ENCODE measurements at regions not wholly inside any gene's neighbourhood (a gene's known extent, or its start where the extent isn't known, plus 50 kb on each side); places are given as distances from the start of the nearest gene placed in this dataset.

DNA sequence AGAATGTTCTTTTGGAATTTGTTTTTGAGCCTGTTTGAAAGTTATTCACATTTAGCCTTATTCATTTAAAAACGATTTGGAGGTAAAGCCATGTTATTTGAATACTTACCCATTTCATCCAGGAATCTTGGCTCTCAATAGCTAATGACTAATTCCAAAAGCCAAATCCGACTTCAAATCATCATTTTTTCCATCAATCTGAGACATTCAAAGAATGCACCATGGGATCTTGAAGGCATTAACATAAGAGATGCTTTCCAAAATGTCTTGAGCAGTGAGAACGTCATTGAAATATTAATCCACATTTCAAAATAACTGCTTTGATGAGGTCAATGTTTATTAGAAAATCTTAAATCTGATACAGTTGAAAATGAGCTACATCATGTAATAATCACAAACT, 617.0 kb upstream of the RORB start:
- no peak overlapping the region for H3K27ac Mint-ChIP-seq
- H3K4me1 Mint-ChIP-seq = peaks cover 6% of the 10 kb centered on the region; the same call in 2 of the 3 replicates
- H3K9me3 Mint-ChIP-seq = no peaks in the 10 kb centered on the region; the same call in 1 of the 3 replicates
- ATAC-seq (no peak), DNase-seq (ENCODE audit: low spot score) (no peak)
- Histone ChIP-seq H3K36me3 (ENCODE audit: insufficient read depth) (no peaks in the 10 kb centered on the region), H2AFZ (no peak overlapping the region), H3K9me2 (ENCODE audit: insufficient read depth) (no peaks in the 10 kb centered on the region), H3K27me3 (ENCODE audit: insufficient read depth) (no peaks in the 10 kb centered on the region), H3K79me2 (replicated peaks; ENCODE audit: insufficient read depth) (no peaks in the 10 kb centered on the region), H3K27ac (ENCODE audit: low read depth) (no peak overlapping the region), H3K4me1 (ENCODE audit: insufficient read depth) (peaks cover 4% of the 10 kb centered on the region; the same call in 1 of the 2 replicates), H3K4me2 (no peak overlapping the region), H4K20me1 (replicated peaks; ENCODE audit: insufficient read depth) (no peaks in the 10 kb centered on the region), H3F3A (replicated peaks; ENCODE audit: low read depth) (no peaks in the 10 kb centered on the region), H3K4me3 (no peak overlapping the region)
- no peak overlapping the region for H3K4me3 Mint-ChIP-seq
- no peaks in the 10 kb centered on the region for H3K27me3 Mint-ChIP-seq (ENCODE audit: insufficient read depth, low read depth, poor library complexity)
- TF ChIP-seq JUNB (IDR thresholded peaks at IDR 0.05; ENCODE audit: unreplicated experiment) (no peak), CREB1 (CRISPR knock-in tag; IDR thresholded peaks at IDR 0.05; ENCODE audit: low read depth) (no peak), EZH2 (IDR thresholded peaks at IDR 0.05; ENCODE audit: low read depth, unreplicated experiment) (no peak), EZH2phosphoT487 (IDR thresholded peaks at IDR 0.05; ENCODE audit: unreplicated experiment) (no peak), POLR2AphosphoS5 (IDR thresholded peaks at IDR 0.05; ENCODE audit: low read depth) (no peak), ZNF114 (CRISPR knock-in tag; IDR thresholded peaks at IDR 0.05) (no peak), NANOG (IDR thresholded peaks at IDR 0.05; ENCODE audit: borderline replicate concordance) (no peak), STAT1 (IDR thresholded peaks at IDR 0.05; ENCODE audit: unreplicated experiment) (no peak), ZNF331 (CRISPR knock-in tag; IDR thresholded peaks at IDR 0.05; ENCODE audit: low read depth) (no peak)
- TF ChIP-seq, protein P1, sequence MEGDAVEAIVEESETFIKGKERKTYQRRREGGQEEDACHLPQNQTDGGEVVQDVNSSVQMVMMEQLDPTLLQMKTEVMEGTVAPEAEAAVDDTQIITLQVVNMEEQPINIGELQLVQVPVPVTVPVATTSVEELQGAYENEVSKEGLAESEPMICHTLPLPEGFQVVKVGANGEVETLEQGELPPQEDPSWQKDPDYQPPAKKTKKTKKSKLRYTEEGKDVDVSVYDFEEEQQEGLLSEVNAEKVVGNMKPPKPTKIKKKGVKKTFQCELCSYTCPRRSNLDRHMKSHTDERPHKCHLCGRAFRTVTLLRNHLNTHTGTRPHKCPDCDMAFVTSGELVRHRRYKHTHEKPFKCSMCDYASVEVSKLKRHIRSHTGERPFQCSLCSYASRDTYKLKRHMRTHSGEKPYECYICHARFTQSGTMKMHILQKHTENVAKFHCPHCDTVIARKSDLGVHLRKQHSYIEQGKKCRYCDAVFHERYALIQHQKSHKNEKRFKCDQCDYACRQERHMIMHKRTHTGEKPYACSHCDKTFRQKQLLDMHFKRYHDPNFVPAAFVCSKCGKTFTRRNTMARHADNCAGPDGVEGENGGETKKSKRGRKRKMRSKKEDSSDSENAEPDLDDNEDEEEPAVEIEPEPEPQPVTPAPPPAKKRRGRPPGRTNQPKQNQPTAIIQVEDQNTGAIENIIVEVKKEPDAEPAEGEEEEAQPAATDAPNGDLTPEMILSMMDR (conservative IDR thresholded peaks at IDR 0.05; ENCODE audit: low read depth in 2 of 2) = no peak
- TF ChIP-seq, protein P2, sequence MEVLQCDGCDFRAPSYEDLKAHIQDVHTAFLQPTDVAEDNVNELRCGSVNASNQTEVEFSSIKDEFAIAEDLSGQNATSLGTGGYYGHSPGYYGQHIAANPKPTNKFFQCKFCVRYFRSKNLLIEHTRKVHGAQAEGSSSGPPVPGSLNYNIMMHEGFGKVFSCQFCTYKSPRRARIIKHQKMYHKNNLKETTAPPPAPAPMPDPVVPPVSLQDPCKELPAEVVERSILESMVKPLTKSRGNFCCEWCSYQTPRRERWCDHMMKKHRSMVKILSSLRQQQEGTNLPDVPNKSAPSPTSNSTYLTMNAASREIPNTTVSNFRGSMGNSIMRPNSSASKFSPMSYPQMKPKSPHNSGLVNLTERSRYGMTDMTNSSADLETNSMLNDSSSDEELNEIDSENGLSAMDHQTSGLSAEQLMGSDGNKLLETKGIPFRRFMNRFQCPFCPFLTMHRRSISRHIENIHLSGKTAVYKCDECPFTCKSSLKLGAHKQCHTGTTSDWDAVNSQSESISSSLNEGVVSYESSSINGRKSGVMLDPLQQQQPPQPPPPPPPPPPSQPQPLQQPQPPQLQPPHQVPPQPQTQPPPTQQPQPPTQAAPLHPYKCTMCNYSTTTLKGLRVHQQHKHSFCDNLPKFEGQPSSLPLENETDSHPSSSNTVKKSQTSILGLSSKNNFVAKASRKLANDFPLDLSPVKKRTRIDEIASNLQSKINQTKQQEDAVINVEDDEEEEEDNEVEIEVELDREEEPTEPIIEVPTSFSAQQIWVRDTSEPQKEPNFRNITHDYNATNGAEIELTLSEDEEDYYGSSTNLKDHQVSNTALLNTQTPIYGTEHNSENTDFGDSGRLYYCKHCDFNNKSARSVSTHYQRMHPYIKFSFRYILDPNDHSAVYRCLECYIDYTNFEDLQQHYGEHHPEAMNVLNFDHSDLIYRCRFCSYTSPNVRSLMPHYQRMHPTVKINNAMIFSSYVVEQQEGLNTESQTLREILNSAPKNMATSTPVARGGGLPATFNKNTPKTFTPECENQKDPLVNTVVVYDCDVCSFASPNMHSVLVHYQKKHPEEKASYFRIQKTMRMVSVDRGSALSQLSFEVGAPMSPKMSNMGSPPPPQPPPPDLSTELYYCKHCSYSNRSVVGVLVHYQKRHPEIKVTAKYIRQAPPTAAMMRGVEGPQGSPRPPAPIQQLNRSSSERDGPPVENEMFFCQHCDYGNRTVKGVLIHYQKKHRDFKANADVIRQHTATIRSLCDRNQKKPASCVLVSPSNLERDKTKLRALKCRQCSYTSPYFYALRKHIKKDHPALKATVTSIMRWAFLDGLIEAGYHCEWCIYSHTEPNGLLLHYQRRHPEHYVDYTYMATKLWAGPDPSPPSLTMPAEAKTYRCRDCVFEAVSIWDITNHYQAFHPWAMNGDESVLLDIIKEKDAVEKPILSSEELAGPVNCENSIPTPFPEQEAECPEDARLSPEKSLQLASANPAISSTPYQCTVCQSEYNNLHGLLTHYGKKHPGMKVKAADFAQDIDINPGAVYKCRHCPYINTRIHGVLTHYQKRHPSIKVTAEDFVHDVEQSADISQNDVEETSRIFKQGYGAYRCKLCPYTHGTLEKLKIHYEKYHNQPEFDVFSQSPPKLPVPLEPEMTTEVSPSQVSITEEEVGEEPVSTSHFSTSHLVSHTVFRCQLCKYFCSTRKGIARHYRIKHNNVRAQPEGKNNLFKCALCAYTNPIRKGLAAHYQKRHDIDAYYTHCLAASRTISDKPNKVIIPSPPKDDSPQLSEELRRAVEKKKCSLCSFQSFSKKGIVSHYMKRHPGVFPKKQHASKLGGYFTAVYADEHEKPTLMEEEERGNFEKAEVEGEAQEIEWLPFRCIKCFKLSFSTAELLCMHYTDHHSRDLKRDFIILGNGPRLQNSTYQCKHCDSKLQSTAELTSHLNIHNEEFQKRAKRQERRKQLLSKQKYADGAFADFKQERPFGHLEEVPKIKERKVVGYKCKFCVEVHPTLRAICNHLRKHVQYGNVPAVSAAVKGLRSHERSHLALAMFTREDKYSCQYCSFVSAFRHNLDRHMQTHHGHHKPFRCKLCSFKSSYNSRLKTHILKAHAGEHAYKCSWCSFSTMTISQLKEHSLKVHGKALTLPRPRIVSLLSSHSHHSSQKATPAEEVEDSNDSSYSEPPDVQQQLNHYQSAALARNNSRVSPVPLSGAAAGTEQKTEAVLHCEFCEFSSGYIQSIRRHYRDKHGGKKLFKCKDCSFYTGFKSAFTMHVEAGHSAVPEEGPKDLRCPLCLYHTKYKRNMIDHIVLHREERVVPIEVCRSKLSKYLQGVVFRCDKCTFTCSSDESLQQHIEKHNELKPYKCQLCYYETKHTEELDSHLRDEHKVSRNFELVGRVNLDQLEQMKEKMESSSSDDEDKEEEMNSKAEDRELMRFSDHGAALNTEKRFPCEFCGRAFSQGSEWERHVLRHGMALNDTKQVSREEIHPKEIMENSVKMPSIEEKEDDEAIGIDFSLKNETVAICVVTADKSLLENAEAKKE (CRISPR knock-in tag; IDR thresholded peaks at IDR 0.05) = no peak
- TF ChIP-seq, protein P3, sequence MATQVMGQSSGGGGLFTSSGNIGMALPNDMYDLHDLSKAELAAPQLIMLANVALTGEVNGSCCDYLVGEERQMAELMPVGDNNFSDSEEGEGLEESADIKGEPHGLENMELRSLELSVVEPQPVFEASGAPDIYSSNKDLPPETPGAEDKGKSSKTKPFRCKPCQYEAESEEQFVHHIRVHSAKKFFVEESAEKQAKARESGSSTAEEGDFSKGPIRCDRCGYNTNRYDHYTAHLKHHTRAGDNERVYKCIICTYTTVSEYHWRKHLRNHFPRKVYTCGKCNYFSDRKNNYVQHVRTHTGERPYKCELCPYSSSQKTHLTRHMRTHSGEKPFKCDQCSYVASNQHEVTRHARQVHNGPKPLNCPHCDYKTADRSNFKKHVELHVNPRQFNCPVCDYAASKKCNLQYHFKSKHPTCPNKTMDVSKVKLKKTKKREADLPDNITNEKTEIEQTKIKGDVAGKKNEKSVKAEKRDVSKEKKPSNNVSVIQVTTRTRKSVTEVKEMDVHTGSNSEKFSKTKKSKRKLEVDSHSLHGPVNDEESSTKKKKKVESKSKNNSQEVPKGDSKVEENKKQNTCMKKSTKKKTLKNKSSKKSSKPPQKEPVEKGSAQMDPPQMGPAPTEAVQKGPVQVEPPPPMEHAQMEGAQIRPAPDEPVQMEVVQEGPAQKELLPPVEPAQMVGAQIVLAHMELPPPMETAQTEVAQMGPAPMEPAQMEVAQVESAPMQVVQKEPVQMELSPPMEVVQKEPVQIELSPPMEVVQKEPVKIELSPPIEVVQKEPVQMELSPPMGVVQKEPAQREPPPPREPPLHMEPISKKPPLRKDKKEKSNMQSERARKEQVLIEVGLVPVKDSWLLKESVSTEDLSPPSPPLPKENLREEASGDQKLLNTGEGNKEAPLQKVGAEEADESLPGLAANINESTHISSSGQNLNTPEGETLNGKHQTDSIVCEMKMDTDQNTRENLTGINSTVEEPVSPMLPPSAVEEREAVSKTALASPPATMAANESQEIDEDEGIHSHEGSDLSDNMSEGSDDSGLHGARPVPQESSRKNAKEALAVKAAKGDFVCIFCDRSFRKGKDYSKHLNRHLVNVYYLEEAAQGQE (IDR thresholded peaks at IDR 0.05; ENCODE audit: unreplicated experiment) = no peak
- TF ChIP-seq, protein P4, sequence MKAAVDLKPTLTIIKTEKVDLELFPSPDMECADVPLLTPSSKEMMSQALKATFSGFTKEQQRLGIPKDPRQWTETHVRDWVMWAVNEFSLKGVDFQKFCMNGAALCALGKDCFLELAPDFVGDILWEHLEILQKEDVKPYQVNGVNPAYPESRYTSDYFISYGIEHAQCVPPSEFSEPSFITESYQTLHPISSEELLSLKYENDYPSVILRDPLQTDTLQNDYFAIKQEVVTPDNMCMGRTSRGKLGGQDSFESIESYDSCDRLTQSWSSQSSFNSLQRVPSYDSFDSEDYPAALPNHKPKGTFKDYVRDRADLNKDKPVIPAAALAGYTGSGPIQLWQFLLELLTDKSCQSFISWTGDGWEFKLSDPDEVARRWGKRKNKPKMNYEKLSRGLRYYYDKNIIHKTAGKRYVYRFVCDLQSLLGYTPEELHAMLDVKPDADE (IDR thresholded peaks at IDR 0.05) = no peak
- H3K36me3 Mint-ChIP-seq (ENCODE audit: low read depth) = no peaks in the 10 kb centered on the region
